Nephron progenitor cell (in vitro differentiated cells): ENCODE measurements at regions not wholly inside any gene's neighbourhood (a gene's known extent, or its start where the extent isn't known, plus 50 kb on each side); places are given as distances from the start of the nearest gene placed in this dataset.
"Not testable (repeated sequence)": the region's sequence is repeated elsewhere in the genome, so short reads cannot be mapped to it uniquely, and the experiment has no call there.

Source experiments
- DNase-seq: peaks from one replicate; pipeline ENCODE4 v3.0.0; 2021
- H3K27ac Mint-ChIP-seq: 2 replicates; pipeline ENCODE4 v1.8.0; 2021; ENCODE audit warnings: mild to moderate bottlenecking, moderate library complexity, mixed read lengths
- H3K27me3 Mint-ChIP-seq: 2 replicates; pipeline ENCODE4 v1.8.0; 2021; ENCODE audit warnings: mild to moderate bottlenecking, low read depth, mixed read lengths; ENCODE audit not compliant: poor library complexity
- H3K36me3 Mint-ChIP-seq: 2 replicates; pipeline ENCODE4 v1.8.0; 2021; ENCODE audit warnings: low read depth, mixed read lengths
- H3K4me1 Mint-ChIP-seq: 2 replicates; pipeline ENCODE4 v1.8.0; 2021; ENCODE audit warnings: mixed read lengths
- H3K4me3 Mint-ChIP-seq: 2 replicates; pipeline ENCODE4 v1.8.0; 2021; ENCODE audit warnings: mild to moderate bottlenecking, moderate library complexity, mixed read lengths
- H3K9me3 Mint-ChIP-seq: 2 replicates; pipeline ENCODE4 v1.8.0; 2021; ENCODE audit warnings: mild to moderate bottlenecking, moderate library complexity, mixed read lengths
- CTCF ChIP-seq: fragments of 200-600 bp; sonication (generic); IDR thresholded peaks from 2 replicates; pipeline ENCODE4 v1.5.0; 2021; ENCODE audit warnings: antibody characterized with exemption

GRCh38 chr6:105691971-105692370 is 289.1 kb upstream of the PREP start:
- TF ChIP-seq CTCF, result no peak
- peaks cover 10% of the 10 kb centered on the region for H3K36me3 Mint-ChIP-seq

GRCh38 chr6:105691081-105691480 is 288.2 kb upstream of the PREP start:
- H3K4me1 Mint-ChIP-seq, result peaks cover 40% of the 10 kb centered on the region
- no peak for TF ChIP-seq CTCF
- no peak for DNase-seq
- no peak overlapping the region for H3K4me3 Mint-ChIP-seq
- H3K27me3 Mint-ChIP-seq, result no peaks in the 10 kb centered on the region
- H3K27ac Mint-ChIP-seq, result no peak overlapping the region
- peaks cover 16% of the 10 kb centered on the region for H3K36me3 Mint-ChIP-seq
- H3K9me3 Mint-ChIP-seq, result peaks cover 36% of the 10 kb centered on the region

More at GRCh38 chr6:105691971-105692370, 289.1 kb upstream of the PREP start:
- H3K9me3 Mint-ChIP-seq, result peaks cover 27% of the 10 kb centered on the region
- no peaks in the 10 kb centered on the region for H3K27me3 Mint-ChIP-seq
- H3K4me1 Mint-ChIP-seq, result peaks cover 41% of the 10 kb centered on the region
- DNase-seq, result no peak
- no peak overlapping the region for H3K27ac Mint-ChIP-seq
- no peak overlapping the region for H3K4me3 Mint-ChIP-seq

GRCh38 chr6:105688573-105688972 is 285.7 kb upstream of the PREP start:
- peaks cover 56% of the 10 kb centered on the region for H3K9me3 Mint-ChIP-seq

GRCh38 chr6:105686793-105687192 is 283.9 kb upstream of the PREP start:
- not testable (repeated sequence) for H3K4me1 Mint-ChIP-seq, H3K27me3 Mint-ChIP-seq, H3K4me3 Mint-ChIP-seq, H3K27ac Mint-ChIP-seq, DNase-seq
- Mint-ChIP-seq H3K9me3 (peaks cover 66% of the 10 kb centered on the region), H3K36me3 (peaks cover 27% of the 10 kb centered on the region)

More at GRCh38 chr6:105688573-105688972, 285.7 kb upstream of the PREP start:
- Mint-ChIP-seq H3K4me3 (no peak overlapping the region), H3K4me1 (peaks cover 16% of the 10 kb centered on the region), H3K27ac (no peak overlapping the region), H3K36me3 (peaks cover 21% of the 10 kb centered on the region), H3K27me3 (no peaks in the 10 kb centered on the region)
- TF ChIP-seq CTCF, result no peak
- DNase-seq, result no peak

GRCh38 chr6:105681061-105681460 is 278.2 kb upstream of the PREP start:
- H3K9me3 Mint-ChIP-seq, result peaks cover 54% of the 10 kb centered on the region
- H3K4me3 Mint-ChIP-seq, result no peak overlapping the region
- no peaks in the 10 kb centered on the region for H3K4me1 Mint-ChIP-seq
- H3K27me3 Mint-ChIP-seq, result no peaks in the 10 kb centered on the region
- H3K36me3 Mint-ChIP-seq, result peaks cover 23% of the 10 kb centered on the region
- TF ChIP-seq CTCF, result no peak
- no peak for DNase-seq
- H3K27ac Mint-ChIP-seq, result no peak overlapping the region

GRCh38 chr6:105680131-105680530 is 277.2 kb upstream of the PREP start:
- Mint-ChIP-seq H3K36me3 (peaks cover 21% of the 10 kb centered on the region), H3K4me1 (no peaks in the 10 kb centered on the region), H3K27ac (no peak overlapping the region), H3K27me3 (no peaks in the 10 kb centered on the region), H3K9me3 (peaks cover 45% of the 10 kb centered on the region), H3K4me3 (no peak overlapping the region)
- TF ChIP-seq CTCF, result no peak
- DNase-seq, result no peak
